ENCODE measurements at regions not wholly inside any gene's neighbourhood (a gene's known extent, or its start where the extent isn't known, plus 50 kb on each side); places are given as distances from the start of the nearest gene placed in this dataset.

DNA sequence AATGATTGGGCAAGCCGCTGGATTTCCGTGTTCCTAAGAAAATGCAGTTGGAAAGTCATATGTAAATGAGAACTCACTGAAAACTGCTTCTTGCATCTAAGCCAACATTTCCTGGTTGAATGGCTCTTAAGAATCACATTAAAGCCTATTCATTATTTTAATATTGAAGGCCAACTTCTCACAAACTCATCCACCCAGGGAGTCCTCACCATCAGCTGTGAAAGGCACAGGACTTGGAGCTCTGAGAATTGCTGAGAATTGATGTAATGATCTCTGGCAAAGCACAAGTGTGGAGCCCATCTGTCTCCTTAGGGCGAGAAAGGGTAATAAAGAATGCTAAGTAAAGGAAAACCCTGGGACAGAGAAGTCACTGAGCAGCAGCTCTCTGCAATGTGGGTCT lies 55.9 kb upstream of the APCDD1 start:
- Histone ChIP-seq H3K9me3 (ENCODE audit: control insufficient read depth in 2 of 2, low read length in 2 of 2) (no peaks in the 10 kb centered on the region), H3K27me3 (ENCODE audit: control insufficient read depth in 2 of 2, insufficient read depth in 2 of 2, low read length in 2 of 2) (no peaks in the 10 kb centered on the region)

DNA sequence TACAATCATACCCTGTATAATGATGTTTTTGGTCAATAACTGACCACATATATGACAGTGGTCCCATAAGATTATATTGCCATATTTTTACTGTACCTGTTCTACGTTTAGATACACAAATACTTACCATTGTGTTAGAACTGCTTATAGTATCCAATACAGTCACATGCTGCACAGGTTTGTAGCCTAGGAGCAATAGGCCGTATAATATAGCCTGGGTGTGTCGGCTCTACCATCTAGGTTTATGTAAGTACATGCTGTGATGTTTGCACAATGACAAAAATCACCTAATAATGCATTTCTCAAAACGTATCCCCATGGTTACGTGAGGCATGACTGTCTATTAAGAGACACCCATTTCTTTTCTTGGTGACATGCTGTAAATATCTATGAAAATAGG lies 55.0 kb upstream of the APCDD1 start:
- Histone ChIP-seq H3K27ac (ENCODE audit: low read depth in 2 of 2, low read length in 2 of 2) (no peak overlapping the region), H3K9me3 (ENCODE audit: control insufficient read depth in 2 of 2, low read length in 2 of 2) (no peaks in the 10 kb centered on the region), H3K4me3 (ENCODE audit: low read length in 2 of 2) (no peak overlapping the region), H3K4me1 (ENCODE audit: control insufficient read depth in 2 of 2, insufficient read depth in 2 of 2, low read length in 2 of 2) (no peaks in the 10 kb centered on the region), H3K36me3 (ENCODE audit: control insufficient read depth in 2 of 2, insufficient read depth in 2 of 2, low read length in 2 of 2) (no peaks in the 10 kb centered on the region), H3K9ac (ENCODE audit: low read depth in 1 of 2, low read length in 2 of 2) (no peak overlapping the region), H3K27me3 (ENCODE audit: control insufficient read depth in 2 of 2, insufficient read depth in 2 of 2, low read length in 2 of 2) (no peaks in the 10 kb centered on the region)

More for the DNA sequence above, 55.9 kb upstream of the APCDD1 start:
- Histone ChIP-seq H3K4me1 (ENCODE audit: control insufficient read depth in 2 of 2, insufficient read depth in 2 of 2, low read length in 2 of 2) (no peaks in the 10 kb centered on the region), H3K9ac (ENCODE audit: low read depth in 1 of 2, low read length in 2 of 2) (no peak overlapping the region), H3K4me3 (ENCODE audit: low read length in 2 of 2) (no peak overlapping the region), H3K36me3 (ENCODE audit: control insufficient read depth in 2 of 2, insufficient read depth in 2 of 2, low read length in 2 of 2) (no peaks in the 10 kb centered on the region), H3K27ac (ENCODE audit: low read depth in 2 of 2, low read length in 2 of 2) (no peak overlapping the region)

DNA sequence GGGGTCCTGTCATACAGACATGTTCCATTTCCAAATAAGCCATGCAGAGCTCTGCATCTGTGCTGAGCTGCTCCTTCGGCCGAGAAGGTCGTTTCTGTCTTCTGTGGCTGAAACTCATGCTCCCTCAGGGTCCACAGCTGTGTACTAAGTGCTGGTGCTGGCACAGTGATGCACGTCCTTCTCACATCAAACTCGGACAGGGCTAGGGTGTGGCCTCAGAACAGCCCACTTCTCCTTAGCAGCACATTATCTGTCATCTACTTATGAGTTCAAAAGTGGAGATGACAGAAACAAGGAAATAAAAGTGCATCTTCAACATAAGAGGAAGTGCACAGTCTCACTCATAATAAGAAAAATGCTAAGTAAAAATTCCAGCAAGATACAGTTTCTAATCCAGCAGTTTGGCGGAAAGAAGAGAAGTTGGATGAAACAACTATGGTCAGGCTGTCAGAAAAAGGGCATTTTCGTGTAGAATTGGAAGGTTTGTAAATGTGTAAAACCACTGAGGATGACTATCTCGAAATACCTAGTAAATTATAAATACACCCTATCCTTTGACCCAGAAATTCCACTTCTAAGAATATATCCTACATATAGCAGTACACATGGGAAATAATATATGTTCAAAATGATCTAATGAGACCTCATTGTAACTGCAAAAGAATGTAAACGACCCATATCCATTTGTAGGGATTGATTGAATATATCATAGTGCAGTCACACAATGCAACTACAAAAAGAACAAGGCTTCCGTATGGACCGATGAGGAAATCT lies 53.7 kb upstream of the APCDD1 start:
- Histone ChIP-seq H3K9me3 (ENCODE audit: control insufficient read depth in 2 of 2, low read length in 2 of 2) (no peaks in the 10 kb centered on the region), H3K36me3 (ENCODE audit: control insufficient read depth in 2 of 2, insufficient read depth in 2 of 2, low read length in 2 of 2) (no peaks in the 10 kb centered on the region), H3K4me3 (ENCODE audit: low read length in 2 of 2) (no peak overlapping the region), H3K4me1 (ENCODE audit: control insufficient read depth in 2 of 2, insufficient read depth in 2 of 2, low read length in 2 of 2) (no peaks in the 10 kb centered on the region), H3K9ac (ENCODE audit: low read depth in 1 of 2, low read length in 2 of 2) (no peak overlapping the region), H3K27ac (ENCODE audit: low read depth in 2 of 2, low read length in 2 of 2) (no peak overlapping the region), H3K27me3 (ENCODE audit: control insufficient read depth in 2 of 2, insufficient read depth in 2 of 2, low read length in 2 of 2) (no peaks in the 10 kb centered on the region)

DNA sequence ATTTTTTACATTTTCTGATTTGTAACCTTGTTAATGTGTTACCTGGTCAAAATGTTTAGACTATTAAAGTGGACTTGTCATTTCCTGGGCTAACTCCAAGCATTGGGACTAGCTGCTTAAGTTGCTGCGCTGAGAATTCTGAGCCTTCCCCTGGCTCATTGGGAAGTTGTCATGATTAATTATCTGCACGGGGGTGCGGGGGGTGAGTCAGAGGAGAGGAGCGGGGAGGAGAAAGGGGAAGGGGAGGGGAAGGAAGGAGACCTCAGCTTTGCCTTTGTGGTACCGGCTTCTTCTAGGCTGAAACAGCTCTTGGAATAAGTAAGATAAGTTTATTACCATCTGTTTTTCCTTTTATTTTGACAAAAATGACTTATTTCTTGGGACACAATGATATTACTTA lies 52.9 kb upstream of the APCDD1 start:
- H3K27ac ChIP-seq (ENCODE audit: low read depth in 2 of 2, low read length in 2 of 2), result no peak overlapping the region
- H3K9ac ChIP-seq (ENCODE audit: low read depth in 1 of 2, low read length in 2 of 2), result no peak overlapping the region
- H3K4me1 ChIP-seq (ENCODE audit: control insufficient read depth in 2 of 2, insufficient read depth in 2 of 2, low read length in 2 of 2), result no peaks in the 10 kb centered on the region
- H3K4me3 ChIP-seq (ENCODE audit: low read length in 2 of 2), result no peak overlapping the region
- H3K36me3 ChIP-seq (ENCODE audit: control insufficient read depth in 2 of 2, insufficient read depth in 2 of 2, low read length in 2 of 2), result no peaks in the 10 kb centered on the region
- H3K9me3 ChIP-seq (ENCODE audit: control insufficient read depth in 2 of 2, low read length in 2 of 2), result no peaks in the 10 kb centered on the region
- H3K27me3 ChIP-seq (ENCODE audit: control insufficient read depth in 2 of 2, insufficient read depth in 2 of 2, low read length in 2 of 2), result no peaks in the 10 kb centered on the region

DNA sequence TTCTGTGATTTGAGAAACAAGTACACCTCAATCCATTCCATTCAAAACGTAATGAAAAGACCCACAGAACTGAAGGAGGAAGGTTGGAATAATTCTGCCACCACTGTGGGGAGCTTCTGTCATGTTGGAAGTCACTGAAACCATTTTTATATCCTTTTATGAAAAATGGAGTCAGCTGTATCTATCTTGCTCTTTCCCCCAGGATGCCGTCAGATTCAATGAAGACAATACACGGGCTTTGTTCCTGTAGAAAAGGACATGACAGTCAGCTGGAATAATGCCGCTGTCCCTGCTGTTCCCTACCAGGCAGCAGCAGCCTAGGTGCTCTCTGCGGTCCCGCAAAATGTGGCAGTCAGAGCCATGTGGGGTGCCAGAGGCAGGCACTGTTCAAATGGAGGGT lies 52.5 kb upstream of the APCDD1 start:
- Histone ChIP-seq H3K27ac (ENCODE audit: low read depth in 2 of 2, low read length in 2 of 2) (no peak overlapping the region), H3K4me3 (ENCODE audit: low read length in 2 of 2) (no peak overlapping the region), H3K9me3 (ENCODE audit: control insufficient read depth in 2 of 2, low read length in 2 of 2) (no peaks in the 10 kb centered on the region), H3K27me3 (ENCODE audit: control insufficient read depth in 2 of 2, insufficient read depth in 2 of 2, low read length in 2 of 2) (no peaks in the 10 kb centered on the region), H3K36me3 (ENCODE audit: control insufficient read depth in 2 of 2, insufficient read depth in 2 of 2, low read length in 2 of 2) (no peaks in the 10 kb centered on the region), H3K9ac (ENCODE audit: low read depth in 1 of 2, low read length in 2 of 2) (no peak overlapping the region), H3K4me1 (ENCODE audit: control insufficient read depth in 2 of 2, insufficient read depth in 2 of 2, low read length in 2 of 2) (no peaks in the 10 kb centered on the region)

DNA sequence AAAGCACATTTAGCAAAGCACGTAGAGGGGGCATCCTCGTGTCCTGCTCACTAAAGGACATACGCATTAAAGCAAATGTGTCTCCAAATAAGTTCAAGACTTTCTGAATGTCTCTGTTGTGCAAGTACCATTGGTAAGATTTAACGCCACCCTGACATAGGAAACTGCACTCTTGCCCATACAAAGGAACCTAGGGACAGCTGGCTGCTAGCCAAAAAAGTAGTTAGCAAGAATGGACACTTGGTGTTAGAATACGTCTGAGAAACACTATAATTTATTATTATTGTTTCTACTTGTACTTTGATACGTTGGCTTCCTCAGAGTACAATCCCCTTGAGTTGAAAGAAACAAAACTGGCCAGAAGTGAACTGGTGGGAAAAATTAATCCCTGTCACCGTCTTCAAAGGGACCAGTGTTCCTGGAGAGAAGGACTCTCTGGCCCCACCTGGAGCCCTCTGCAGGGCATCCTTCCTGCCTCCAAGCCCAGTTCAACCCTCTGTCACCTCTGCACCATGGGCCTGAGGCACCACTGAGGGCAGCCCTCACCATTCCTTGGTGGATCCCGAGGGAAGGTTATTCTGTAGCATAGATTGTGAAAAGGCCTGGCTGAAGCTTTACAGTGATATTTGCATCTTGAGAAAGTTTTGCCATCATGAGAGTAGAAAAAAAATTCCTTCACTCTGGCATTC lies 51.4 kb upstream of the APCDD1 start:
- H3K9ac ChIP-seq (ENCODE audit: low read depth in 1 of 2, low read length in 2 of 2), result no peak overlapping the region
- H3K9me3 ChIP-seq (ENCODE audit: control insufficient read depth in 2 of 2, low read length in 2 of 2), result no peaks in the 10 kb centered on the region
- no peaks in the 10 kb centered on the region for H3K36me3 ChIP-seq (ENCODE audit: control insufficient read depth in 2 of 2, insufficient read depth in 2 of 2, low read length in 2 of 2)
- no peak overlapping the region for H3K4me3 ChIP-seq (ENCODE audit: low read length in 2 of 2)
- H3K27me3 ChIP-seq (ENCODE audit: control insufficient read depth in 2 of 2, insufficient read depth in 2 of 2, low read length in 2 of 2), result no peaks in the 10 kb centered on the region
- no peak overlapping the region for H3K27ac ChIP-seq (ENCODE audit: low read depth in 2 of 2, low read length in 2 of 2)
- H3K4me1 ChIP-seq (ENCODE audit: control insufficient read depth in 2 of 2, insufficient read depth in 2 of 2, low read length in 2 of 2), result no peaks in the 10 kb centered on the region

DNA sequence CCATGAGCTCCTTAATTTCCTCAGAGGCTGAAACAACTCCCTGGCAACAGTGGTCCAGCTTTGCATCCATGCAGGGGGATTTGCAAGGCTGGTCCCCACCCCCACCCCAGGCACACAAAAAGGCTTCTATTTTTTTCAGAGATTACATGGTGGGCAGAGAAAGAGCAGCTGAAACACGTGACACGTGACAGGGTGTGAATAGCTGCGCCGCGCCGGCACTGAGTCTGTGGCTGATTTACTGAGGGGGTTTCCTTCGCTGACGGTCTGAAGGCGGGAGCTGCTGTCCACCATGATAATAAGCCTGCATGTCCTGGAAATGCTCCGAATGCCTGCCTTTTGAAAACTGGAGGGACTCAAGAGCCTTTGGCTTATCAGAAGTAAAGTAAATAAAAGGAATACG lies 50.7 kb upstream of the APCDD1 start:
- H3K4me3 ChIP-seq (ENCODE audit: low read length in 2 of 2), result no peak overlapping the region
- H3K4me1 ChIP-seq (ENCODE audit: control insufficient read depth in 2 of 2, insufficient read depth in 2 of 2, low read length in 2 of 2), result no peaks in the 10 kb centered on the region
- no peaks in the 10 kb centered on the region for H3K27me3 ChIP-seq (ENCODE audit: control insufficient read depth in 2 of 2, insufficient read depth in 2 of 2, low read length in 2 of 2)
- H3K36me3 ChIP-seq (ENCODE audit: control insufficient read depth in 2 of 2, insufficient read depth in 2 of 2, low read length in 2 of 2), result no peaks in the 10 kb centered on the region
- H3K9ac ChIP-seq (ENCODE audit: low read depth in 1 of 2, low read length in 2 of 2), result no peak overlapping the region
- no peaks in the 10 kb centered on the region for H3K9me3 ChIP-seq (ENCODE audit: control insufficient read depth in 2 of 2, low read length in 2 of 2)
- no peak overlapping the region for H3K27ac ChIP-seq (ENCODE audit: low read depth in 2 of 2, low read length in 2 of 2)

DNA sequence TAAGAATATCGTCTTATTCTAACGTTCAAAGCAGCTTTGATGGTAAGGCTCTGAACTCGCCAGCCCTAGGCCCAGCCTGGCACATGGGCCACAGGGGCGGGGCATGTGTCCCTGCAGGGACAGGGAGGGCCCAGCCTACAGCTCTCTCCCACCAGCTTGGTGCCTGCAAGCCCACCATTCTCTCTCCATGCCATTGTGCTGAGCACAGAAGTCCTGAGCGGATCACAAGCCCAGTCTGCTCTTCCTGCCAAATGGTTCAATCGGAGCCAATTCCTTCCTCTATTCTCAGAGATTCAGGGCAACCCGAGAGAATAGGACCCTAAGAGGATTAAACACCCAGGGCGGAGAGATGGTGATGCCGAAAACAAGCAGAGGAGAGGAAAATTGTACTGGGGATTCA lies 50.3 kb upstream of the APCDD1 start:
- Histone ChIP-seq H3K9ac (ENCODE audit: low read depth in 1 of 2, low read length in 2 of 2) (no peak overlapping the region), H3K4me3 (ENCODE audit: low read length in 2 of 2) (no peak overlapping the region), H3K4me1 (ENCODE audit: control insufficient read depth in 2 of 2, insufficient read depth in 2 of 2, low read length in 2 of 2) (no peaks in the 10 kb centered on the region), H3K36me3 (ENCODE audit: control insufficient read depth in 2 of 2, insufficient read depth in 2 of 2, low read length in 2 of 2) (no peaks in the 10 kb centered on the region), H3K27me3 (ENCODE audit: control insufficient read depth in 2 of 2, insufficient read depth in 2 of 2, low read length in 2 of 2) (no peaks in the 10 kb centered on the region), H3K27ac (ENCODE audit: low read depth in 2 of 2, low read length in 2 of 2) (no peak overlapping the region), H3K9me3 (ENCODE audit: control insufficient read depth in 2 of 2, low read length in 2 of 2) (no peaks in the 10 kb centered on the region)
